ENCODE measurements at regions not wholly inside any gene's neighbourhood (a gene's known extent, or its start where the extent isn't known, plus 50 kb on each side); places are given as distances from the start of the nearest gene placed in this dataset.

DNA sequence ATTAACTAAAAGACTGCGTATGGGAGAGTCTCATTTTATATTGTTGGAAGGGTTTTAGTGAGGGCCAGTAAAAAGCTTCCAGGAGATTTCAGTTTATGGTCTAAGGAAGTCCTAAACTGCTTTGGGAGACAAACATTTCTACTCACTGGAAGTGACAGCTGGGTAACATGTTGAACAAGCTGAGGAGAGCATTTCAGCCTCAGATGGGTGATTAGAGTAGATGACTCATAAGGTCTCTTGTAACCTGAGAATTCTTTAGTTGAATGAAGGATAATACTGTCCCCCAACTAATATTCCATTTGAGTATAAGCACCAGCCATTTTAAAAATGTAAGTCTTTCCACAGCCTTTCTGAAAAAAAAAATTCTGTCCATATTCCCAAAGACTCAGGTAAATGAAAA, 218.0 kb upstream of the C9orf72 start:
- intact Hi-C loops (cut with micrococcal nuclease; ENCODE audit: unreplicated experiment) (no loop called here), in situ Hi-C loops (cut with HindIII; ENCODE audit: low pct_unique_long_range_greater_than_20kb, low sequenced_read_pairs) (no loop called here)
- DNase-seq (ENCODE audit: low read depth, low spot score) (no peak), ATAC-seq (no peak)
- ChIA-PET POLR2A (no interaction called here), CTCF (no interaction called here)
- Histone ChIP-seq H3K27ac (ENCODE audit: low read length) (no peak overlapping the region), H3K9me3 (ENCODE audit: control insufficient read depth, insufficient read depth, low read depth, low read length) (no peaks in the 10 kb centered on the region), H3K4me3 (ENCODE audit: low read depth in 2 of 2, low read length in 2 of 2) (no peak overlapping the region), H3K27me3 (ENCODE audit: control insufficient read depth, insufficient read depth, low read length) (no peaks in the 10 kb centered on the region), H3K36me3 (ENCODE audit: control insufficient read depth, insufficient read depth, low read length) (no peaks in the 10 kb centered on the region; the same call in 1 of the 2 replicates), H3K4me1 (ENCODE audit: control insufficient read depth, insufficient read depth, low read length) (no peaks in the 10 kb centered on the region)
- no peak for TF ChIP-seq SIN3A (IDR thresholded peaks at IDR 0.05; ENCODE audit: borderline replicate concordance, insufficient read depth, low read depth, low read length)
- no TSS peak for BruUV-seq (replicated peaks)

DNA sequence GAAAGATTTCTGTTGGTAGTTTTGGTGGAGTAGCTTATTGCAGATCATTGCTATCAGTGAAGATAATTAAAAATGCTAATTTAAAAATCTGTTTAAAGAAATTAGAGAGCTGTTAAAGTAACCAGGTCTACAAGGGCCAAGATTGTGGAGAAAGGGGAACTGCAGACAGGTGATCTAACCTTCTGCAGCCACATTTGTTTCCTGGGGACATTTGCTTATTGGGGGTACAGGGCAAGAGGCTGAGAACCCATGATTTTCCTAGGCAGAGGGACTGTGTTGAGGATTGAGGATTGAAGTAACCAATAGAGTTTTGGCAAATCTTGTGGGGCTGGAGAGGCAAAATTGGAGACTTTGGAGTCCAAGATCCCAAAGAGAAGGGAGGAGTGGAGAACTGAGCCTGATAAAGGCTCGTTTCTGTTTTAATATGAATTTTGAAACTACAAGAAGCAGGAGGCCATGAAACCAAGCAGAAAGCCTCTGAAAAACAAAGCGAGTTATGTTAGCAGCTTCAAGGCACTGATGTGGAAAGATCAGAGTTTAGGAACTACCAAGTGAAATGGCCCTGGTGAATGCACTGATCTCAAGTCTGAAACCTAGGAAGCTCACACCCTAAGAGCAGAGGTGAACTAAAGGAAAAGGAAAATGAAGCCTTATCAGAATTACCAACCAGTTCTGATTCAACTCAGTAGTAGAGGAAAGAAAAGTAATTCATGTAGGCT, 219.8 kb upstream of the C9orf72 start:
- DNase-seq (ENCODE audit: low read depth, low spot score) (no peak), ATAC-seq (no peak)
- H3K4me3 ChIP-seq (ENCODE audit: low read depth in 2 of 2, low read length in 2 of 2), result no peak overlapping the region
- H3K4me1 ChIP-seq (ENCODE audit: control insufficient read depth, insufficient read depth, low read length), result no peaks in the 10 kb centered on the region
- in situ Hi-C loops (cut with HindIII; ENCODE audit: low pct_unique_long_range_greater_than_20kb, low sequenced_read_pairs), result no loop called here
- H3K27me3 ChIP-seq (ENCODE audit: control insufficient read depth, insufficient read depth, low read length), result no peaks in the 10 kb centered on the region
- POLR2A ChIA-PET, result no interaction called here
- no peaks in the 10 kb centered on the region; the same call in 1 of the 2 replicates for H3K36me3 ChIP-seq (ENCODE audit: control insufficient read depth, insufficient read depth, low read length)
- intact Hi-C loops (cut with micrococcal nuclease; ENCODE audit: unreplicated experiment), result no loop called here
- BruUV-seq (replicated peaks), result no TSS peak
- H3K27ac ChIP-seq (ENCODE audit: low read length), result no peak overlapping the region
- CTCF ChIA-PET, result interaction anchor here (0.6 kb wide), 1 partner anchor 210 kb away, joined by 7 read pairs; no protein-coding TSS in a partner anchor
- H3K9me3 ChIP-seq (ENCODE audit: control insufficient read depth, insufficient read depth, low read depth, low read length), result no peaks in the 10 kb centered on the region
- TF ChIP-seq, protein P1, sequence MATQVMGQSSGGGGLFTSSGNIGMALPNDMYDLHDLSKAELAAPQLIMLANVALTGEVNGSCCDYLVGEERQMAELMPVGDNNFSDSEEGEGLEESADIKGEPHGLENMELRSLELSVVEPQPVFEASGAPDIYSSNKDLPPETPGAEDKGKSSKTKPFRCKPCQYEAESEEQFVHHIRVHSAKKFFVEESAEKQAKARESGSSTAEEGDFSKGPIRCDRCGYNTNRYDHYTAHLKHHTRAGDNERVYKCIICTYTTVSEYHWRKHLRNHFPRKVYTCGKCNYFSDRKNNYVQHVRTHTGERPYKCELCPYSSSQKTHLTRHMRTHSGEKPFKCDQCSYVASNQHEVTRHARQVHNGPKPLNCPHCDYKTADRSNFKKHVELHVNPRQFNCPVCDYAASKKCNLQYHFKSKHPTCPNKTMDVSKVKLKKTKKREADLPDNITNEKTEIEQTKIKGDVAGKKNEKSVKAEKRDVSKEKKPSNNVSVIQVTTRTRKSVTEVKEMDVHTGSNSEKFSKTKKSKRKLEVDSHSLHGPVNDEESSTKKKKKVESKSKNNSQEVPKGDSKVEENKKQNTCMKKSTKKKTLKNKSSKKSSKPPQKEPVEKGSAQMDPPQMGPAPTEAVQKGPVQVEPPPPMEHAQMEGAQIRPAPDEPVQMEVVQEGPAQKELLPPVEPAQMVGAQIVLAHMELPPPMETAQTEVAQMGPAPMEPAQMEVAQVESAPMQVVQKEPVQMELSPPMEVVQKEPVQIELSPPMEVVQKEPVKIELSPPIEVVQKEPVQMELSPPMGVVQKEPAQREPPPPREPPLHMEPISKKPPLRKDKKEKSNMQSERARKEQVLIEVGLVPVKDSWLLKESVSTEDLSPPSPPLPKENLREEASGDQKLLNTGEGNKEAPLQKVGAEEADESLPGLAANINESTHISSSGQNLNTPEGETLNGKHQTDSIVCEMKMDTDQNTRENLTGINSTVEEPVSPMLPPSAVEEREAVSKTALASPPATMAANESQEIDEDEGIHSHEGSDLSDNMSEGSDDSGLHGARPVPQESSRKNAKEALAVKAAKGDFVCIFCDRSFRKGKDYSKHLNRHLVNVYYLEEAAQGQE (IDR thresholded peaks at IDR 0.05; ENCODE audit: insufficient read depth in 1 of 2, low read depth in 2 of 2, low read length in 1 of 2), result no peak
- TF ChIP-seq SIN3A (IDR thresholded peaks at IDR 0.05; ENCODE audit: borderline replicate concordance, insufficient read depth, low read depth, low read length), result no peak
- no peak for TF ChIP-seq POLR2AphosphoS5 (IDR thresholded peaks at IDR 0.05; ENCODE audit: low read depth, low read length)
- TF ChIP-seq, protein P2, sequence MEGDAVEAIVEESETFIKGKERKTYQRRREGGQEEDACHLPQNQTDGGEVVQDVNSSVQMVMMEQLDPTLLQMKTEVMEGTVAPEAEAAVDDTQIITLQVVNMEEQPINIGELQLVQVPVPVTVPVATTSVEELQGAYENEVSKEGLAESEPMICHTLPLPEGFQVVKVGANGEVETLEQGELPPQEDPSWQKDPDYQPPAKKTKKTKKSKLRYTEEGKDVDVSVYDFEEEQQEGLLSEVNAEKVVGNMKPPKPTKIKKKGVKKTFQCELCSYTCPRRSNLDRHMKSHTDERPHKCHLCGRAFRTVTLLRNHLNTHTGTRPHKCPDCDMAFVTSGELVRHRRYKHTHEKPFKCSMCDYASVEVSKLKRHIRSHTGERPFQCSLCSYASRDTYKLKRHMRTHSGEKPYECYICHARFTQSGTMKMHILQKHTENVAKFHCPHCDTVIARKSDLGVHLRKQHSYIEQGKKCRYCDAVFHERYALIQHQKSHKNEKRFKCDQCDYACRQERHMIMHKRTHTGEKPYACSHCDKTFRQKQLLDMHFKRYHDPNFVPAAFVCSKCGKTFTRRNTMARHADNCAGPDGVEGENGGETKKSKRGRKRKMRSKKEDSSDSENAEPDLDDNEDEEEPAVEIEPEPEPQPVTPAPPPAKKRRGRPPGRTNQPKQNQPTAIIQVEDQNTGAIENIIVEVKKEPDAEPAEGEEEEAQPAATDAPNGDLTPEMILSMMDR (IDR thresholded peaks at IDR 0.05), result no peak
- no peak for TF ChIP-seq TCF7L2 (IDR thresholded peaks at IDR 0.05; ENCODE audit: low read depth, low read length)

DNA sequence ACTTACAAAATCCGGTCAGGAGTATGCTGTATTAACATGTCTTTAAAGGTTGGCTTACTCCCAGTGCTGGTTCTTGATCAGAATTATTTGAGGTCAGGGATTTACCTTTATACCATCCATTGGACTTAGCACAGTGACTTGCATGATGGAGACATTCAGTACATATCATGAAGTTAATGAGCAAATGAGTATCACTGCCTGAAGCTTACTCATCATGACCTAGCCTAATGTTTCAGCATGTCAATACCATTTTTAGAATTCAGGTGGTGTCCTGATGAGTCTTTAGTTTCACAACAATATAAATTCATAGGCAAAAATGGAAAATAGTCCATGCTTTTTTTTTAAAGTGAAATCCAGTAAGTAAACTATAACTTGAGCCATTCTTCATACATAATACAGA, 226.0 kb upstream of the C9orf72 start:
- in situ Hi-C loops (cut with HindIII; ENCODE audit: low pct_unique_long_range_greater_than_20kb, low sequenced_read_pairs) (no loop called here), intact Hi-C loops (cut with micrococcal nuclease; ENCODE audit: unreplicated experiment) (no loop called here)
- H3K4me3 ChIP-seq (ENCODE audit: low read depth in 2 of 2, low read length in 2 of 2), result no peak overlapping the region
- ATAC-seq (no peak), DNase-seq (ENCODE audit: low read depth, low spot score) (no peak)
- H3K9me3 ChIP-seq (ENCODE audit: control insufficient read depth, insufficient read depth, low read depth, low read length), result no peaks in the 10 kb centered on the region
- no peaks in the 10 kb centered on the region for H3K4me1 ChIP-seq (ENCODE audit: control insufficient read depth, insufficient read depth, low read length)
- H3K27ac ChIP-seq (ENCODE audit: low read length), result no peak overlapping the region
- BruUV-seq (replicated peaks), result no TSS peak
- CTCF ChIA-PET, result no interaction called here
- H3K27me3 ChIP-seq (ENCODE audit: control insufficient read depth, insufficient read depth, low read length), result no peaks in the 10 kb centered on the region
- POLR2A ChIA-PET, result no interaction called here
- TF ChIP-seq, protein P2 (IDR thresholded peaks at IDR 0.05), result no peak
- TF ChIP-seq SIN3A (IDR thresholded peaks at IDR 0.05; ENCODE audit: borderline replicate concordance, insufficient read depth, low read depth, low read length) (no peak), POLR2AphosphoS5 (IDR thresholded peaks at IDR 0.05; ENCODE audit: low read depth, low read length) (no peak), TCF7L2 (IDR thresholded peaks at IDR 0.05; ENCODE audit: low read depth, low read length) (no peak)
- H3K36me3 ChIP-seq (ENCODE audit: control insufficient read depth, insufficient read depth, low read length), result no peaks in the 10 kb centered on the region
